Panc1 (cell line): ENCODE measurements at regions not wholly inside any gene's neighbourhood (a gene's known extent, or its start where the extent isn't known, plus 50 kb on each side); places are given as distances from the start of the nearest gene placed in this dataset.

ENCODE experiments used
- ATAC-seq: fragments of 200-7000 bp; cut with Tn5 transposase; 2 replicates; pipeline ENCODE4 v1.9.1; 2020; ENCODE audit warnings: mild to moderate bottlenecking, moderate library complexity
- BruUV-seq: library from RNA; stranded (reverse); fragments of 400-500 nt; replicated peaks from 2 replicates; lab custom pipeline; 2021; lab: Mats Ljungman, UMichigan
- CTCF ChIA-PET: fragments of 300-600 bp; sonication (Branson Sonifier 250); formaldehyde crosslinking; loops from one replicate; lab custom pipeline; 2022; ENCODE audit warnings: antibody characterized with exemption; lab: Charles Lee
- POLR2A ChIA-PET: fragments of 300-600 bp; sonication (Branson Sonifier 250); formaldehyde crosslinking; loops from one replicate; lab custom pipeline; 2022; ENCODE audit warnings: antibody characterized with exemption; lab: Charles Lee
- DNase-seq: peaks from one replicate; pipeline ENCODE4 v3.0.0-alpha.2; 2010; ENCODE audit warnings: low read depth, low spot score
- H3K27ac ChIP-seq: 2 replicates; pipeline ENCODE4 v1.5.1; 2011; ENCODE audit warnings: mild to moderate bottlenecking, low read length, inconsistent platforms
- H3K27me3 ChIP-seq: fragments of 200-500 bp; sonication (Bioruptor generic); 2 replicates; pipeline ENCODE4 v1.6.0; 2014; ENCODE audit warnings: low read length, inconsistent platforms; ENCODE audit not compliant: control insufficient read depth, insufficient read depth
- H3K36me3 ChIP-seq: fragments of 200-500 bp; sonication (Bioruptor generic); 2 replicates; pipeline ENCODE4 v1.5.1; 2014; ENCODE audit warnings: inconsistent platforms, mild to moderate bottlenecking, low read length, moderate library complexity; ENCODE audit not compliant: control insufficient read depth, insufficient read depth
- H3K4me1 ChIP-seq: 2 replicates; pipeline ENCODE4 v1.5.1; 2011; ENCODE audit warnings: inconsistent platforms, mild to moderate bottlenecking, low read length, moderate library complexity; ENCODE audit not compliant: control insufficient read depth, insufficient read depth
- H3K4me3 ChIP-seq, 2 experiments: 2 replicates each; pipeline ENCODE4 v1.5.1; 2011 to 2012; ENCODE audit warnings: low read depth in 2 of 2, low read length in 2 of 2, mild to moderate bottlenecking in 2 of 2, inconsistent platforms in 1 of 2, moderate library complexity in 1 of 2
- H3K9me3 ChIP-seq: fragments of 200-500 bp; sonication (Bioruptor generic); 2 replicates; pipeline ENCODE4 v1.5.1; 2014; ENCODE audit warnings: low read depth, mild to moderate bottlenecking, inconsistent platforms, low read length, moderate library complexity; ENCODE audit not compliant: control insufficient read depth, insufficient read depth
- CTCF ChIP-seq: fragments of 450-650 bp; IDR thresholded peaks from 2 replicates; pipeline ENCODE4 v1.5.1; 2017; ENCODE audit warnings: mild to moderate bottlenecking
- POLR2AphosphoS5 ChIP-seq: IDR thresholded peaks from 2 replicates; pipeline ENCODE4 v1.6.1; 2012; ENCODE audit warnings: mild to moderate bottlenecking, low read depth, low read length, moderate library complexity
- REST ChIP-seq, 2 experiments: IDR thresholded peaks; 2 replicates each; pipeline ENCODE4 v1.6.1; 2011 to 2012; ENCODE audit warnings: low read depth in 2 of 2, control low read depth in 1 of 2, low read length in 1 of 2, mild to moderate bottlenecking in 1 of 2, moderate library complexity in 1 of 2; ENCODE audit not compliant: insufficient read depth in 1 of 2
- SIN3A ChIP-seq: IDR thresholded peaks from 2 replicates; pipeline ENCODE4 v1.6.1; 2012; ENCODE audit warnings: low read depth, mild to moderate bottlenecking, low read length, moderate library complexity, borderline replicate concordance; ENCODE audit not compliant: insufficient read depth
- TCF7L2 ChIP-seq: IDR thresholded peaks from 2 replicates; pipeline ENCODE4 v1.6.1; 2011; ENCODE audit warnings: mild to moderate bottlenecking, low read depth, low read length, inconsistent platforms
- in situ Hi-C: cut with HindIII; loops from 2 replicates; pipeline ENCODE4 v1.10.0; 2016; ENCODE audit warnings: low sequenced_read_pairs, low pct_unique_long_range_greater_than_20kb
- intact Hi-C: fragments of 100-400 bp; cut with micrococcal nuclease; formaldehyde crosslinking; loops from one replicate; pipeline ENCODE4 v1.10.0; 2022; ENCODE audit not compliant: unreplicated experiment

GRCh38 chr14:96666088-96666487 is 131.1 kb upstream of the VRK1 start:
- in situ Hi-C loops (no loop called here), intact Hi-C loops (no loop called here)
- Histone ChIP-seq H3K27ac (no peak overlapping the region), H3K27me3 (peaks cover 5% of the 10 kb centered on the region), H3K4me3 (no peak overlapping the region), H3K9me3 (no peaks in the 10 kb centered on the region), H3K4me1 (no peaks in the 10 kb centered on the region), H3K36me3 (no peaks in the 10 kb centered on the region)
- no TSS peak for BruUV-seq
- ATAC-seq (no peak), DNase-seq (no peak)
- ChIA-PET CTCF (interaction anchor here (0.6 kb wide), 1 partner anchor 94 kb away, joined by 3 read pairs; no protein-coding TSS in a partner anchor), POLR2A (no interaction called here)
- no peak for TF ChIP-seq SIN3A
- TF ChIP-seq REST (IDR thresholded peaks at IDR 0.05; ENCODE audit: insufficient read depth in 1 of 2, low read depth in 2 of 2, low read length in 1 of 2): no peak
- no peak for TF ChIP-seq TCF7L2
- no peak for TF ChIP-seq CTCF
- TF ChIP-seq POLR2AphosphoS5: no peak

GRCh38 chr14:96670391-96670790 is 126.8 kb upstream of the VRK1 start:
- ChIA-PET POLR2A (no interaction called here), CTCF (no interaction called here)
- Histone ChIP-seq H3K36me3 (no peaks in the 10 kb centered on the region), H3K4me3 (no peak overlapping the region), H3K27me3 (peaks cover 5% of the 10 kb centered on the region), H3K9me3 (no peaks in the 10 kb centered on the region), H3K27ac (no peak overlapping the region), H3K4me1 (no peaks in the 10 kb centered on the region)
- intact Hi-C loops: no loop called here
- TF ChIP-seq POLR2AphosphoS5 (no peak), REST (IDR thresholded peaks at IDR 0.05; ENCODE audit: insufficient read depth in 1 of 2, low read depth in 2 of 2, low read length in 1 of 2) (no peak), SIN3A (no peak), CTCF (no peak), TCF7L2 (no peak)
- ATAC-seq (no peak), DNase-seq (no peak)
- BruUV-seq: no TSS peak
- in situ Hi-C loops: no loop called here
